Stimulated activated naive CD8-positive, alpha-beta T cell treated with anti-CD3 and anti-CD28 coated beads, Interleukin-15, Interleukin-2, amounts not matched to agents 100 U/mL and 50 U/mL, for 24 hours (primary cell): ENCODE measurements at regions not wholly inside any gene's neighbourhood (a gene's known extent, or its start where the extent isn't known, plus 50 kb on each side); places are given as distances from the start of the nearest gene placed in this dataset.

Source experiments
- ATAC-seq: fragments of 150-1000 bp; cut with Tn5 transposase; one replicate; pipeline ENCODE4 v1.10.0; 2021
- DNase-seq: peaks from one replicate; pipeline ENCODE4 v3.0.0; 2021

- DNase-seq (no peak), ATAC-seq (no peak)
Observed at GRCh38 chr14:73782623-73783022, 68.4 kb upstream of the PNMA1 start.

- ATAC-seq (no peak), DNase-seq (no peak)
Observed at GRCh38 chr14:73780896-73781295, 66.7 kb upstream of the PNMA1 start.

- DNase-seq: no peak
- no peak for ATAC-seq
Observed at GRCh38 chr14:73780391-73780790, 66.2 kb upstream of the PNMA1 start.

- ATAC-seq (no peak), DNase-seq (no peak)
Observed at GRCh38 chr14:73778736-73779135, 64.6 kb upstream of the PNMA1 start.

- ATAC-seq: peak; percentile 45
Observed at GRCh38 chr14:73777420-73777819, 63.2 kb upstream of the PNMA1 start.

GRCh38 chr14:73776194-73776537 lies 62.0 kb upstream of the PNMA1 start:
- ATAC-seq: no peak
- DNase-seq: no peak

More at GRCh38 chr14:73777420-73777819, 63.2 kb upstream of the PNMA1 start:
- no peak for DNase-seq

- ATAC-seq (no peak), DNase-seq (no peak)
Observed at GRCh38 chr14:73775339-73776193, 61.4 kb upstream of the PNMA1 start.

GRCh38 chr14:73774671-73775070 lies 60.5 kb upstream of the PNMA1 start:
- DNase-seq (no peak), ATAC-seq (no peak)

- ATAC-seq (no peak), DNase-seq (no peak)
Observed at GRCh38 chr14:73774241-73774570, 60.0 kb upstream of the PNMA1 start.

GRCh38 chr14:73773441-73774240 lies 59.5 kb upstream of the PNMA1 start:
- ATAC-seq: no peak
- no peak for DNase-seq

- ATAC-seq: peak; percentile 81
- peak; percentile 83 for DNase-seq
Observed at GRCh38 chr14:73771848-73772638, 57.9 kb upstream of the PNMA1 start.

GRCh38 chr14:73770977-73771847 lies 57.0 kb upstream of the PNMA1 start:
- peak; percentile 3 for ATAC-seq
- no peak for DNase-seq

- DNase-seq (no peak), ATAC-seq (no peak)
Observed at GRCh38 chr14:73768107-73768506, 53.9 kb upstream of the PNMA1 start.

GRCh38 chr14:73764406-73765280 lies 50.5 kb upstream of the PNMA1 start:
- ATAC-seq (no peak), DNase-seq (no peak)
